Astrocyte of the spinal cord (primary cell): ENCODE measurements at regions not wholly inside any gene's neighbourhood (a gene's known extent, or its start where the extent isn't known, plus 50 kb on each side); places are given as distances from the start of the nearest gene placed in this dataset.

ENCODE experiments used
- DNase-seq: peaks from one replicate; pipeline ENCODE4 v3.0.0; 2011; ENCODE audit warnings: low read depth, low spot score
- H3K4me3 ChIP-seq: 2 replicates; pipeline ENCODE4 v1.5.1; 2011; ENCODE audit warnings: low read depth, mild to moderate bottlenecking, low read length, moderate library complexity
- CTCF ChIP-seq: IDR thresholded peaks from 2 replicates; pipeline ENCODE4 v1.5.1; 2012; ENCODE audit warnings: low read depth, mild to moderate bottlenecking, low read length, inconsistent platforms
- in situ Hi-C: cut with HindIII; loops from 2 replicates; pipeline ENCODE4 v1.10.0; 2017; ENCODE audit warnings: low sequenced_read_pairs

DNA sequence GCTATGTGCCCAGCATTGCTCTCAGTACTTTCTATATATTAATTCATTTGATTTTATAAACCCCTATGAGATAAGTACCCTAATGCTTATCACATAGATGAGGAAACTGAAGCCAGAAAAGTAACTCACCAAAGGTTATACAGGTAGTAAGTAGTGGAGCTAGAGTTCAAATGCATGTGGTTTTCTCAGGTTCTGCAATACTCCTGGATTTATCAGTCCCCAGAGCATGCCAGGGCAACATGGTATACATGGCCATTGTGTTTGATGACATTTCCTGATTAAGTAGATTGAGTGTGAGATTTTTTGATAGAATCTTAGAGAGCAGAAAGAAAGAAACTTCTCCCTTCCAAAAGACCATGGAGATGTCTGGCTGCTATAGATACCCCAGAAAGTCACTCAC lies 233.1 kb downstream of the IKZF2 start:
- in situ Hi-C loops: no loop called here

GRCh38 chr2:212915121-212915782 lies 236.2 kb downstream of the IKZF2 start:
- TF ChIP-seq CTCF: no peak
- in situ Hi-C loops: no loop called here
- no peak for DNase-seq
- no peak overlapping the region for H3K4me3 ChIP-seq

More for the DNA sequence above, 233.1 kb downstream of the IKZF2 start:
- DNase-seq: no peak
- H3K4me3 ChIP-seq: no peak overlapping the region
- TF ChIP-seq CTCF: no peak

GRCh38 chr2:212914392-212914791 lies 237.0 kb downstream of the IKZF2 start:
- no peak overlapping the region for H3K4me3 ChIP-seq
- in situ Hi-C loops: no loop called here
- DNase-seq: no peak
- TF ChIP-seq CTCF: no peak

DNA sequence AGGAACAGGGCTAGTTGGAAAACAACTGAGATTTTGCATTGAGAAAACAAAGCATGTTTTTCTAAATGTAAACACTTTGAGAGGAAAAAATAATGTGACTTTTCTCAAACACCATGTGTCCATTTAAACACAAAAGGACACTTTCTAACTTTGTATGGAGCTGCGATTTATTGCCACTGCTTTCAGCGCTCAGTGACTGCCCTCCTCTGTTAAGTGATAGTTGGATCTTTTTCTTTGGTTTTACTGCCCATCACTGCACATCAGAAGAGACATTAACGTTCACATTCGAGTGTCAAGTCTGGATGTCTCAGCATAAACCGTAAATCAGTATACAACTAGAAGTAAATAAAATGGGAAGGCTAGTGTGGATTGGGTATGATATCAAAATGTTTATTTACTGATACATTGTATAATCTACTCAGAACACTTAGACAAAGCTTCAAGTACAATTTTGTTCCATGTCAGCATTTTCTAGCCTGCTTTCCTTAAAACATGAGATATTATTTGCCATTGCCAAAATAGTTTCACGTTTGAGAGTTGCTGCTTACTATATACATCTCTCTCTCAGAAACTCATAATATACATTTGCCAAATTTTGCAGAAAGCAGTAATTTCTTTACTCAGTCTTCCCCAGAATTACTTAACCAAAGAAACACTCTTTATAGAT lies 237.6 kb downstream of the IKZF2 start:
- in situ Hi-C loops: no loop called here

GRCh38 chr2:212912445-212913103 lies 238.8 kb downstream of the IKZF2 start:
- TF ChIP-seq CTCF: no peak
- in situ Hi-C loops: no loop called here
- H3K4me3 ChIP-seq: no peak overlapping the region
- DNase-seq: peak; percentile 62

More for the DNA sequence above, 237.6 kb downstream of the IKZF2 start:
- TF ChIP-seq CTCF: no peak
- DNase-seq: no peak
- no peak overlapping the region for H3K4me3 ChIP-seq

GRCh38 chr2:212911011-212911410 lies 240.4 kb downstream of the IKZF2 start:
- H3K4me3 ChIP-seq: no peak overlapping the region
- no peak for TF ChIP-seq CTCF
- no peak for DNase-seq
- in situ Hi-C loops: no loop called here
